Activated CD4-positive, alpha-beta T cell treated with anti-CD3 and anti-CD28 coated beads, Interleukin-2, amount 50 U/mL, for 16 hours (primary cell): ENCODE measurements at regions not wholly inside any gene's neighbourhood (a gene's known extent, or its start where the extent isn't known, plus 50 kb on each side); places are given as distances from the start of the nearest gene placed in this dataset.
A peak's percentile ranks its signal among the peaks of the same experiment; 100 is the strongest.

Experiments used
- DNase-seq: peaks from one replicate; pipeline ENCODE4 v3.0.0-alpha.2; 2020

DNA sequence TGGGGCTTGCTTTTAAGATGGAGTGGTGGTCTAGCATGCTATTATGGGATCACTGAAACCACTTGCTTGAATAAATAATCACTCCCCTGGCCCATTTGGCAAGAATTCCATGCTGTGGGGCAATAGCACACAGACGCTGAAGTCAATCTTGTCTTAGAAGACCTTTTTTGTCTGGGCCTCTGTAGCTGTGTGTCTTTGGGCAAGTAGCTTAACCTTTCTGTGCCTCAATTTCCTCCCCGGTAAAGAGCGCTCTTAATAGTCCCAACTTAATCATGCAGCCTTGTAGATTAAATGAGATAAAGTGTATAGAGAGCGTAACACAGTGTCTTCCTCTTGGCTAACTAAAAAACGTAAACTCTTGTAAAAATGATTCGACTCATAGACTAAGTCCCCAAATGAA lies 125.4 kb upstream of the IGSF21 start:
- DNase-seq = no peak

DNA sequence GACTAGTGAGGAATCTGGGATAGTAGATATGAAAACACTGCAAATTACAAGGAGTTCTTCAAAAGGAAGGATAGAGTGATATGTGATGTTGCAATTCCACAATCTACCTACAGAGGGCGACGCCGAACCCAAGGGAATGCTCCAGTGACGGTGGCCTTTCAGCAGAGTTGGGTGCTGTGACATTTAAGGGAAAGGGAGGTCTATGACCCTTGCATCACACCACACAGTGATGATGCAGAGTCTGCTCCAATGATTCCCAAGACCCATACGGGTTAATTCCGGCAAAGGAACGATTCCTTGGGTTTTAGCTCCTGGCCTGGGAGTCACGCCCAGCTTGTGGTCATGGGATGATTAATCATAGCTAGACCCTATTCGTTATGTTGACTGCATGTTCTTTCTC lies 123.0 kb upstream of the IGSF21 start:
- peak; percentile 27 for DNase-seq

DNA sequence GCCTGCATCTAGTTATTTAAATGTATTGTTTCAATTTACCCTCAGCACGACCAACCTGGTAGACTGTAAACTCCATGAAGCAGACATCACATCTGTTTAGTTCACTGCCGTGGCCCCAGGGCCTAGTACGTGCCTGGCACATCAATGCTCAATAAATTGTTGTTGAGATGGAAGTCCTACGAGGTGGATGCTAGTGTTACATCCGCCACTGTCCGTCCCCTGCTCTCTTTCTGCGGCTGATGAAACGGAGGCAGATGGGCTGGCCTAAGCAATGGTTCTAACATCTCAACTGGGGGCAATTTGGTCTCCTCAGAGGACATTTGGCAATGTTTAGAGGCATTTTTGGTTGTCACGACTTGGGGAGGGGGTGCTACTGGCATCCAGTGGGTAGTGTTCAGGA lies 121.4 kb upstream of the IGSF21 start:
- no peak for DNase-seq

DNA sequence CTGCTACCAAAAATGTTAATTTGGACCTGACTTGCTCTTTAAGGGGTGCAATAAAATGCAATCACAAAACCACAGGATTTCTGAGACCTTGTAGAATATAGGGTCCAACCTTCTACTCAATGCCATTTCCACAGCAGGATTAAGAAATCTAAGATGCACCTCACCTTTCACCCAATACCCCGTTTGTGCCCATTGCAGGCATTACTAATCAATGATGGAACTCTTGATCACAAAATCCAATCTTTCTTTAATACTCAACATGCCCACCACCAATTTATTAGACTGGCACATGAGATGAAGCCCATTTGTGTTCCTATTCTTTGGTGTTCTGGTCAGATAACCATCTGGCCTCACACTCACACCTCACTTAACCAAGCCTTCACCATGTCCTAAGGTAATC lies 117.2 kb upstream of the IGSF21 start:
- DNase-seq = no peak

DNA sequence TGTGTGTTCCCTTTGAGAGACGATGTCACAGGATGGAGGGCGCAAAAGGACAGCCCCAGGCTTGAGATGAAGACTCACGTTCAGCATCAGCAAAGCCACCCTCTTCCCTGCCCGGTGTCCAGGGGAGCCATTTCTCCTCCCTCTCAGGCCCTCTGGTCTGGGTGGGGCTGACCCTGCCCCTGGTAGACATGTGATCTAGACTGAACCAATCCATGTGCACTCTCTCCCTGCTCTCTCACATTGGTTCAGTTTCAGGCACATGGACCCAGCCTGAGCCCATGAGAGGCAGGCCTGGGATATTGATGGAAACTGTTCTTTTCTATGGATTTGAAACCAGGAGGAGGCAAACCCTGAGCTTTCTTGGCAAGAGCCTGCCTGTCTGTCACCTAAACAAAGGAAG lies 115.6 kb upstream of the IGSF21 start:
- DNase-seq = no peak

DNA sequence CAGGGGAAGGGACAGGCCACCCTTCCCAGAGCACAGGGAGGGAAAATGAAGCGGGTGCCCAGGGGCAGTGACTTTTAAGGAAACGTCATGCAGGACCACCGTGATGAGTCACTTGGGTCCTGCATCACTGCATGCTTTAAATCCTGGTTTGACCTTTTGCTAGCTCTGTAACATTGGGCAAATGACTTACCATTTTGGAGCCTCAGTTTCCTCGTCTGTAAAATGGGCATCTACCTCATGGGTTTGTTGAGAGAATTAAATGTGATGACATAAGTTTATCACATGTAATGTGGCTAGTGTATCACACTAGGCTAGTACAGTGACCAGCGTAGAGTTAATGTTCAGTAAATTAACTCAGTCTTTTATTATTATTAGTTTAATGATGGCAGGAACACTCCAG lies 114.8 kb upstream of the IGSF21 start:
- no peak for DNase-seq

DNA sequence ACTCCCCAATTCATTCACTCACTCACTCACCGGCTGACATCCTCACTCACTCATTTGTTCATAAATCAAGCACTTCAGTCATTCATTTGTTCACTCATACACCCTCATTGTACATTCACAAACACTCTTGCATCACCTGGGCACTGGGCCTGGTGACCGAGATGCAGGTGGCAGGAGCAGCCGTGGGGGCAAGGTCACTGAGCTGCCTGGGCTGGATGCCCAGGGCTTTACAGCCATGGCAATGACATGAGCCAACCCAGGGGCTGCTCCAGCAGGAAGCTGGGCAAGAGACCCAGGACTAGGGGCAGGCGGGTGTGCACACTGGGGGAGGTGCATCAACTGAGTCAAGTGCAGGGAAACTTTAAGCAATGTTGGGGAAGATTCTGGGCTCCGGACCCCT lies 113.6 kb upstream of the IGSF21 start:
- no peak for DNase-seq

DNA sequence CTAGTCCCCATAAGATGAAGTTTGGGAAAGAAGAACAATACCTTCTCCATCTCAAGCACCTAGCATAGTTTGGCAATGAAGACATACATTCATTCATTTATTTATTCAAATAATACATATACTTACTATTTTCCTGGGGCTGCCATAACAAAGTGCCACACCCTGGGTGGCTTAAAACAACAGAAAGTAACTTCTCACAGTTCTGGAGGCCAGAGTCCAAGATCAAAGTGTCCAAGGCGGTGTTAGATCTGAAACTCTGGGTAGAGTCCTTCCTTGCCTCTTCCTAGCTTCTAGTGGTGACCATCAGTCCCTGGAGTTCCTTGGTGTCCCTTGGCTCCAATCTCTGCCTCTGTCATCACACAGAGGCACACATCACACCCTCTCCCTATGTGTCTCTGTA lies 112.1 kb upstream of the IGSF21 start:
- no peak for DNase-seq

DNA sequence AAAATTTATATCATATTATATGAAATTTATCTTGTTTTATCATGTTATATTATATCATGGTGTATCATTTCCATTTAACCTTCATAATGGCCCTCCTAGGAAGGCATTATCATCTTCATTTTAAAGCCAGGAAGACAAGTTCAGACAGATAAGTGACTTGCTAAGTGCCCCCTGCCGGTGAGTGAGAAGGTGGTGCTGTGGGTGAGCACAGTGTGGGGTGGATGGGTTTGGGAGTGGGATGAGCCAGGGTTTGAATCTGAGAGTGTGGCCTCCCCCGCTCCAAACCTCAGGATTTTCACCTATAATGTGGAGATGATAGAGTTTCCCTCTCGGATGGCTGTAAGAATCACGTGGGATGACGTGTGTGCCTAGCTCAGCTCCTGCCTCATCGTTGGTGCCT lies 108.7 kb upstream of the IGSF21 start:
- no peak for DNase-seq

DNA sequence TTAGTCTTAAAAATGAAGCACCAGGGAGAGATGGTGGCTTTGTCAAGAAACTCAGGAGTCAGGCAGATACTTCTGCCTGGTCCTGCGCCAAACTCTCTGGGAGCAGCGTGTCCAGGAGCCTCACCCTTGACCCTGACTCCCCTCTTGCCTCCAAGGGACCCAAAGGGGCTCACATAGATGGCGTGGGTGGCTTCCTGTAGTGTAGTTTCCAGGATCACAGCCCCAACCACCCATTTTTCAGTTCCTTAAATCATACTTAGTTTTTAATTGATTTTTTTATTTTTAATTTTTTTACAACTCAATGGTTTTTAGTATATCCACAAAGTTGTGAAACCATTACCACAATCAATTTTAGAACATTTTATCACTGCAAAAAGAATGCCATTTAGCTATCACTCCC lies 107.7 kb upstream of the IGSF21 start:
- no peak for DNase-seq

DNA sequence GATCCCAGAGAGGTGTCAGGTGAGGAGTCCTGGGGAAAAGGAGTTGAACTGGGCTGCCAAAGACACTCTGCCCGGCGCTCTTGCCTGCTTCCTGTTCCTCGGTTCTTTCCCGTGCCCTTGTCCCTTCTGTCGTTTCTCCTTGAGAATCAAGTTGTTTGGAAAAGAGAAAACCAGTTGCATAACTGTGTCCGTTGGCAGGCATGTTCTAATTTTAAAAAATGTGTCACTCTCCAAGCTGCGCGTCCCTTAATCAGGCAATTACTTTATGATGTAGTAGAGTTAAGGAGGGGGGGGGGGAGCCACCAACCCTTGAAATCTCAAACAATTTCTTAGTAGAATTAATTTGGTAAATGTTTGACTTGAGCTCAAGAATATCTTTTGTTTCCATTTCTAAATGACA lies 105.9 kb upstream of the IGSF21 start:
- no peak for DNase-seq

DNA sequence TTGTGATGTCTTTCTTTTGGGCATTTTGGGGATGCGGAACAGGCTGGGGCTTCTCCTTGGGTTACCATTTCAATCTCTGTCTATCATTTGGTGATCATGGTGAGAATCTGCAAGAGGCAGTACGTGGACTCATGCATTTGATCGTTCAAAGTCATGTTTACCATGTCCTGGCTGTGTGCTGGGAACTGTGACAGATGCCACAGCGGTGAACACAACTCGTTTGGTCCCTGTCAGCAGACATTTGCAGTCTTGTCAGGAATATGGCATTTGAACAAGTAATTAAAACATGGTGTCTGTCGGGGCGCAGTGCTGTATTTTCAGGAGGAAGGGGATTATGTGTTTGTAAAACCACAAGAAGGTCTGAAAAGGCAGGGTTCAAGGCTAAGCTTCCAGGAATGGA lies 103.3 kb upstream of the IGSF21 start:
- DNase-seq = no peak

DNA sequence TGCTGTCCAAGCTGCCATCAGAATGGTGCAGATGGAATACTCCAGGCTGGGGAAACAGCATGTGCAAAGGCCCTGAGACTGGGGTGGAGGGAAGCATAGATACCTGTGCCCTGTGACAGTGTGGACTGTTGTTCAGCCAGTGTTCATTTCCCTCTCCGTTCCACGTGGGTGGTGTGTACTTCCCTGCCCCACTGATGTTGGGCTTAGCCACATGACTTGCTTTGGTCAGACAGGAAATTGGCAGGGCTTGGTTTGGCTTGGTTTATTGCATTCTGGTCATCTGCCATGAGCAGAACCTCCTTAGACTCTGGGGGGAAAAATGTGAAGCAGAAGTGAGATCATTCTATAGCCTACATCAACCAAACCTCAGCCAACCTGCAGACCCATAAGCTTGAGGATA lies 102.4 kb upstream of the IGSF21 start:
- no peak for DNase-seq

DNA sequence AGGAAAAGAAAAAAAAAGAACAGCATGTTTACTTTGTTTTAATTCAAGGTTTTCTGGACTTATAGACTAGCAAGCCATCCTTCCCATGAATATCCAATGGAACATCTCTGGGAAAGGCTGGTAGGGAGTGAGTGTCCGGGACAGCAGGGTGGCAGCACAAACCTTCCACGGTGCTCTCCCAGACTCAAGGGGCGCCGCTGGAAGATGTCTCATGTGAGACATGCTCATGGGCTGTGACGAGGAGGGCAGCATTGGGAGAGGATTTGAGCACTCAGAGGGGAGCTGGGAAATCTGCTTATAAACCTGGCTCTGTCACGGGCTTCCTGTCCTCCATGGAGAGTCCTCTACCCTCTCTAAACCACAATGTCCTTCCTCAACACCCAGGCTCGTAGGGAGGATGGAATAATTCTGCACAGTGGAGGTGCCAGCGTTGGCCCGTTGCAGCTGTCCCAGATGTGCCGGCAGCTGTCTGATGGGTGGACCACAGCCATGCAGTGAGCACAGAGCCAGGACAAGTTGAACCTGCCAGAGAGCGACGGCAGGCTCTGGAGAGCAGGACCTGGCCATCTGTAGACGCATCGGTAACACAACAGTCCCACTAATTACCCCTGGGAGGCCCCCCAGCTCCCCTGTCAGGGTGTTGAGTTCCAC lies 100.1 kb upstream of the IGSF21 start:
- DNase-seq = no peak

DNA sequence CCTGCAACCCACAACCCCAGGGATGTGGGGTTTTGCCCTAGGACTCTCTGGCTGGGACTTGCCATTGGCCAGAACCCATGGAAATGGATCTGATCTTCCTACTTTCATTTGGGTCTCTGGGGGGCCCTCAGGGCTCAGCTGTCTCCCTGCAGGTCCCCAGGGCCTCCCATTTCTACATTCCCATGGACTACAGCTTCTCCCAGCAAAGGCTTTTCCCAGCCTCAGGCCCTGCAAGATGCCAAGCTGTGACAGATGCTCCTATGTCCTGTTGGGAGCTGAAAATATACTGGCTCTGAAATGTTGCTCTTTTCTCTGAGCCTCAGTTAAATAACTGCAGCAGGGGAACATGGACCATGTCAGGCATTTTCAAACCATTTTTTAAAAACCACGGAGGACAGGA lies 99.5 kb upstream of the IGSF21 start:
- no peak for DNase-seq

DNA sequence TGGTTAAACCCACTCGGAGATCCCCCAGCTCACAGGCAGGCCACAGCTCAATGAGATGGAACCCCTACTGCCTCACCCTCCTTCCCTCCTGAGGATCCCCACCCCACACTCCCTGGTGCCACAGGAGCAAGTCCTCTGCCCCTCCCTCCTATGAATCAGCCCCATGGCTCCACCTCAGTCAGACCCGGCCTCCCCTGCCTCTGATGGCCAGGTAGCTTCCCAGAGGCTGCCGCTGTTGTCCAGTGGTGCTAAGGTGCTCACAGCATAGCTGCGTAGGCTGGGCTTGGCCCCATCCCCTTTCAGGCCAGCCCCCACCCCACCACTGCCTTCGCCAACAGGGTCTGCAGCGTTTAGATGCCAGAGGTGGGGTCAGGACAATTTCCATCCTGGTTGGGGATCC lies 98.5 kb upstream of the IGSF21 start:
- DNase-seq = no peak

DNA sequence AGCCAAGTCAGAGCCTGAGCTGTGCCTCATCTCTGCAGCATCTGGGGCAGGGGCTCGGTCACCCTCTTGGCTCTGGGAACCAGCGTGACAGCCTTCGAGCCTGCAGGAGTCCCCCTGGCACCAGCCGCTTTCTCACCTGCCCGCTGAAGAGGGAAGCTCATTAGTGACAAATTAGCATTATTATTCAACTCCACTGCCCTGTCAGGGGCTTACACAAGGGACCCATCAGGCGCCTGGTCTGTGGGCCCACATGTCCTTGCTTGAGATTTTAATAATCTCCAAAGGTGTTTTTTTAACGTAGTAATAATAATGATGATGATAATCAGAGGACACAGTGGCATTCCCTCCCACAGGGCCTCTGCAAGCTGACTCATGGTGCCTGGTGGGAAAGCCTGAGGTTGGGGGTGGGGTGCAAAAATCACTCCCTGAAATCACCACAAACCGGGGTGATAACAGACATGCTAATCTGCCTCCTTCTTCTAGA lies 98.1 kb upstream of the IGSF21 start:
- DNase-seq = no peak

DNA sequence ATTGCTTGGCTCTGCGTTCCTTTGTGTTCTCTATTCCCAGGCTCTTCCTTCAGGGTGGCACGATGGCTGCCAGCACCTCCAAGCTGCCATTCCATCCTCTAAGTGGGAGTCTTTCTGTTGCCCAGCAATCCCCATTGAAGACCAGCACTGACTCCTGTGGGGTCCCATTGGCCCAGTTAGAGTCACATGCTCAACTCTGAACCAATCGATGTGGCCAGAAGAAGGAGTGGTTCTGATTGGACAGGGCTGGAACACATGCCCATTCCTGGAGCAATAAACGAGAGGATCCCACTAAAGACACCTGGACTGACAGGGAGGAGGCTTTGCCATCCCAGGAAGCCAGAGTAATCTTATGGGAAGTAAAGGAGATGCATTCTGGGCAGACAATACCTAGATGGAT lies 97.2 kb upstream of the IGSF21 start:
- no peak for DNase-seq

DNA sequence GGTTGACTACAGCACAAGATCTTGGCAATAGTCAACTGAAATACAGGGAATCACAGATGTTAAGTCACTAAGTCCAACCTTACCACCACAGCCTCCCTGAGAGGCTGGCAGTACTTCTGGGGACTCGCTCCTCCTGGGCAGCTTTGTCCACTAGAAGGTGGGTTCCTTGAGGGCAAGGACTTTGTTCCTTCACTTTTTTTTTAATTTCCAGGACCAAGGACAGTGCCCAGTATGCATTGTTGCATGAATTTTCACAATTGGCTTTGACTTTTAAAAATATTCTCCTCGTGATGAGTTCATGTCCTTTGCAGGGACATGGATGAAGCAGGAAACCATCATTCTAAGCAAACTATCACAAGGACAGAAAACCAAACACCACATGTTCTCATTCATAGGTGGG lies 96.7 kb upstream of the IGSF21 start:
- DNase-seq = no peak

DNA sequence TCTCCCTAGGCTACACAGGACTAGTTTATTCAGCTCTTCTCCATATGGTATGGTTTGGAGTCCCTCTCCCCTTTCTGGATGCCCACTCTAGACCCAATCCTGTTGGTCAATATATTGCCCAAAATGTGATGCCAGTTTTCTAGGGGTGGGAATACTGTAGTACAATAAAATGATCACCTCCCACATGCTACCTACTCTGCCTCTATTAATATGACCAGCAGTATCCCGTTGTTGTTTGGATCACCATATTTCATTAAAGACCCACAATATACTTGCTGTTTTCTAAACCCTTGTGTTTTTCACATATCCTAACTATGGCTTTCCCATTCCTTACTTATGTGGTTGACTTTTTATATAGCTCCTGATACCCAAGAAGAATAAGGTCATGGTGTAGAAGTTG lies 95.9 kb upstream of the IGSF21 start:
- no peak for DNase-seq

DNA sequence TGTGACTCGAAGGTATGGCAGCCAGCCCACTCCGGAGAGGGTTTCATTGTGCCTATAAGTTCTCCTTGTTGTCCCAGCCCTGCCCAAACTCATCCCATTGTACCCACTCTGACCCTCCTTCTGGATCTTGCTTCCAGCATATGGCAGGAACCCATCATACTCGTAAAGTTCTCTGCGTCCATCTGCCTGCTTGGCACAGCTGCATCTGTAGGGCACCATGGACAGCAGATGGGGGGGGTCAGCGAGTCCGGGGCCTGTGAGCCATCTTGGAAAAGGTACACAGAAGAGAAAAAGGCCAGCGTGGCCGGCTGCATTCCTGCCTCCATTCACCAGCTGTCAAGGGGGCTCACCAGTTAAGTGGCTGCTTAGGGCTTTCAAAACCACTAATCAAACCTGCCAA lies 94.9 kb upstream of the IGSF21 start:
- no peak for DNase-seq

DNA sequence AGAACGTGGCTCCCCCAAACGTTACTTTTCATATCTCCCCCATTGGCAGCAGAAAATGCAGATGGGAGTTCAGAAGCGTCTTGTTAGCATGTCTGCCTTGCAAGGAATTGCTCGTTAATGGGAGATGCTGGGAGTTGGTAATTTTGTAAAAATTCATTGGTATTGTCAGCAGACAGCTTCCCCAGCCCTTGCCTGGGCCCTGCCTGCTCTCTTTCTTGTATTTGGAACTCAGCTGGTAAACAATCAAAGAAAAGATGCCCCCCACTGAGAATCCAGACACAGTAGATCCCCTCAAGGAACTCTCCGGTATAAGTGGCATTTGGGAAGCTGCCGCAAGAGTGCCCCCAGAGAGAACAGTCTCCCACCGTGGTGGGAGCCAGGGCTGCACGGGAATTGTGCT lies 94.4 kb upstream of the IGSF21 start:
- no peak for DNase-seq

DNA sequence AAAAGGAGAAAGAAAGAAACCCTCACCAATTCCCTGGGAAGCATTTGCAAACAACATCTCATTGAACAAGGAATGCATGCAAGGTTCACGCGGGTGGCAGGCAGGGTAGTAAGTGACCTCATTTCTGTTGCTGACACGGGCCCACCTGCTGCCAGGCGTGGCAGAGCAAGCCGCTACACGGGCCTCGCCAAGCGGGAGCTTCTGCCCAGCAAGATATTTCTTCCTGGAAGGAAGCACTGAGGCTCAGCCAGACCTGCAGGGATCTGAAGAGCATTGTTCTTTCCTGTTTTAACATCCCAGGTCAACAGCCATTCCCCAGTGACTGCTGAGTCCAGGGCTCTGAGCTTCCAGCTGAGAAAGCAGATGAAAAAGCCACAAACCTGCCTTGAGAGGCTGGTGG lies 91.9 kb upstream of the IGSF21 start:
- no peak for DNase-seq

DNA sequence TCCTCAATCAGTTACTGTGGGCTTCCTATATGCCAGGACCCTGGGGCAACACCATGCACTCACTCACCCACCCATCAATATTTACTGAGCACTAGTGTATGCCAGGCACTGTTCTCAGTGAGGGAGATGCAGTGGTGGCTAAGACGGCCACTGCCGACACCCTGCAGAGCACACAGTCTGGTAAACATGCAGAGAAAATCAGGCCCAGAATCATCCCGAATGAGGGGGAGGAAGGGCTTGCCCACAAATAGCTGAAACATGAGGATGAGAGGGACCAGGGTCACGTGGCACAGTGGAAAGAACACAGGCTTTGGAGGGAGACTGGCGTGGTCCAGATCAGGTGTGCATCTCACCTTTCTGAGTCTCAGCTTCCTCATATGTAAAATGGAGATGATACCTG lies 89.2 kb upstream of the IGSF21 start:
- no peak for DNase-seq

DNA sequence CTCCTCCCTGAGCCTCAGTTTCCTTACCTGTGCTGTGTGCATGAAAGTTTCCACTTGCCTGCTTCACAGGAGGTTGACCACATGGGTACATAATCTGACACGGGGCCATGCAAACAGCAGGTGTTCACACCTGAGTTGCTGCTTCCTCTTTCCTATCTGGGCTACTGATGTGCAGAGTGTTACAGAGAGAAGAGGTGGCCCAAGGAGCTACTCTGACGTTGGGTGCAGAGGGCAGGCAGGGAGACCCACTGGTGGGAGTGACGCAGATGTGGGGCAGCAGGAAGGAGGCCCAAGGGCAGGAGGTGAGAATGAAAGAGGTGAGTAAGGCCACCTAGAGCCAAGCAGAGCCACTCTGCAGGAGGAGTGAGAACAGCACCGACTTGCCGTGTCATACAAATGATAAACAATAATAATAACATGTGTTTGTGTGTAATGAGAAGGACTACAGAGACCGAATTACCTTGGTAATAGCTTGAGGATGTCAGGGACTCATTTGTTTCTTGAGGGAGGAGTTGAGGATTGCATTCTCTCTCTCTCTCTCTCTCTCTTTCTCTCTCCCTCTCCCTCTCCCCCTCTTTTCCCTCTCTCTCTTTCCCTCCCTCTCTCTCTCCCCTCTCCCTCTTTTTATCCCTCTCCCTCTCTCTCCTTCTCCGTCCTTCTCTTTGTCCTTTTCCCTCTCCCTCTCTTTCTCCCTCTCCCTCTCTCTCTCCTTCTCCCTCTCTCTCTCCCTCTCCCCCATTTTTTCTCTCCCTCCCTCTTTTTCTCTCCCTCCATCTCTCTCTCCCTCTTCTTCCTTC lies 87.4 kb upstream of the IGSF21 start:
- no peak for DNase-seq
